ENCODE measurements at regions not wholly inside any gene's neighbourhood (a gene's known extent, or its start where the extent isn't known, plus 50 kb on each side); places are given as distances from the start of the nearest gene placed in this dataset.
"Not testable (repeated sequence)": the region's sequence is repeated elsewhere in the genome, so short reads cannot be mapped to it uniquely, and the experiment has no call there.

- DNase-seq, result no peak
- no peak for ATAC-seq
- intact Hi-C loops (cut with DNase I), result no loop called here
These were observed 188.6 kb downstream of the C1orf94 start for GRCh38 chr1:34365295-34365694.

- DNase-seq (no peak), ATAC-seq (no peak)
- intact Hi-C loops (cut with DNase I), result no loop called here
These were observed 190.3 kb downstream of the C1orf94 start for GRCh38 chr1:34366875-34367624.

GRCh38 chr1:34367954-34368353, 191.2 kb downstream of the C1orf94 start:
- no peak for ATAC-seq
- intact Hi-C loops (cut with DNase I), result no loop called here
- no peak for DNase-seq

- DNase-seq (no peak), ATAC-seq (no peak)
- intact Hi-C loops (cut with DNase I), result no loop called here
These were observed 193.2 kb downstream of the C1orf94 start for GRCh38 chr1:34369701-34370455.

GRCh38 chr1:34370748-34371147, 194.0 kb downstream of the C1orf94 start:
- DNase-seq (no peak), ATAC-seq (no peak)
- intact Hi-C loops (cut with DNase I), result no loop called here

GRCh38 chr1:34371179-34371578, 194.5 kb downstream of the C1orf94 start:
- DNase-seq; intact Hi-C loops (cut with DNase I); ATAC-seq: not testable (repeated sequence)

- ATAC-seq (no peak), DNase-seq (no peak)
- intact Hi-C loops (cut with DNase I), result no loop called here
These were observed 195.3 kb downstream of the C1orf94 start for GRCh38 chr1:34371829-34372532.

GRCh38 chr1:34372891-34373290, 196.2 kb downstream of the C1orf94 start:
- ATAC-seq, result no peak
- intact Hi-C loops (cut with DNase I), result no loop called here

GRCh38 chr1:34373912-34374311, 197.2 kb downstream of the C1orf94 start:
- no peak for ATAC-seq
- intact Hi-C loops (cut with DNase I), result no loop called here
- no peak for DNase-seq

More at GRCh38 chr1:34372891-34373290, 196.2 kb downstream of the C1orf94 start:
- no peak for DNase-seq

- intact Hi-C loops (cut with DNase I), result no loop called here
- ATAC-seq, result no peak
- no peak for DNase-seq
These were observed 199.8 kb downstream of the C1orf94 start for GRCh38 chr1:34376531-34376930.

- no peak for ATAC-seq
- intact Hi-C loops (cut with DNase I), result no loop called here
These were observed 202.5 kb downstream of the C1orf94 start for GRCh38 chr1:34378968-34379856.

GRCh38 chr1:34379911-34380310, 203.2 kb downstream of the C1orf94 start:
- intact Hi-C loops (cut with DNase I), result no loop called here
- ATAC-seq (no peak), DNase-seq (no peak)

More at GRCh38 chr1:34378968-34379856, 202.5 kb downstream of the C1orf94 start:
- DNase-seq, result no peak

- intact Hi-C loops (cut with DNase I), result no loop called here
- DNase-seq (no peak), ATAC-seq (no peak)
These were observed 203.9 kb downstream of the C1orf94 start for GRCh38 chr1:34380526-34381124.

GRCh38 chr1:34389974-34390373, 213.3 kb downstream of the C1orf94 start:
- intact Hi-C loops (cut with DNase I), result no loop called here
- no peak for DNase-seq

GRCh38 chr1:34396042-34396441, 219.3 kb downstream of the C1orf94 start:
- no peak for DNase-seq
- ATAC-seq, result no peak
- intact Hi-C loops (cut with DNase I), result no loop called here

More at GRCh38 chr1:34389974-34390373, 213.3 kb downstream of the C1orf94 start:
- no peak for ATAC-seq

- no peak for DNase-seq
- intact Hi-C loops (cut with DNase I), result no loop called here
These were observed 221.7 kb downstream of the C1orf94 start for GRCh38 chr1:34398241-34398915.

GRCh38 chr1:34398916-34399275, 222.2 kb downstream of the C1orf94 start:
- no peak for ATAC-seq
- intact Hi-C loops (cut with DNase I), result no loop called here
- no peak for DNase-seq

More at GRCh38 chr1:34398241-34398915, 221.7 kb downstream of the C1orf94 start:
- no peak for ATAC-seq

- no peak for ATAC-seq
- intact Hi-C loops (cut with DNase I), result no loop called here
These were observed 224.0 kb downstream of the C1orf94 start for GRCh38 chr1:34400675-34401074.

More at GRCh38 chr1:34400675-34401074, 224.0 kb downstream of the C1orf94 start:
- DNase-seq, result no peak
